ENCODE measurements at regions not wholly inside any gene's neighbourhood (a gene's known extent, or its start where the extent isn't known, plus 50 kb on each side); places are given as distances from the start of the nearest gene placed in this dataset.
"Not testable (repeated sequence)": the region's sequence is repeated elsewhere in the genome, so short reads cannot be mapped to it uniquely, and the experiment has no call there.

GRCh38 chr20:22691369-22692118, 107.2 kb upstream of the FOXA2 start:
- peak; percentile 9 for DNase-seq

- no peak for DNase-seq
Measured at GRCh38 chr20:22692119-22692475, 107.7 kb upstream of the FOXA2 start.

GRCh38 chr20:22692620-22693019, 108.2 kb upstream of the FOXA2 start:
- not testable (repeated sequence) for DNase-seq

- DNase-seq, result no peak
Measured at GRCh38 chr20:22696759-22697158, 112.4 kb upstream of the FOXA2 start.

GRCh38 chr20:22698259-22698842, 114.0 kb upstream of the FOXA2 start:
- DNase-seq, result no peak

GRCh38 chr20:22699396-22699795, 115.0 kb upstream of the FOXA2 start:
- no peak for DNase-seq

GRCh38 chr20:22700367-22700766, 116.0 kb upstream of the FOXA2 start:
- DNase-seq, result no peak

GRCh38 chr20:22701679-22702308, 117.4 kb upstream of the FOXA2 start:
- no peak for DNase-seq

GRCh38 chr20:22703843-22704242, 119.5 kb upstream of the FOXA2 start:
- DNase-seq, result no peak

- DNase-seq, result no peak
Measured at GRCh38 chr20:22711971-22712755, 127.8 kb upstream of the FOXA2 start.

- no peak for DNase-seq
Measured at GRCh38 chr20:22716821-22717351, 132.5 kb upstream of the FOXA2 start.

GRCh38 chr20:22717466-22717865, 133.1 kb upstream of the FOXA2 start:
- no peak for DNase-seq

- no peak for DNase-seq
Measured at GRCh38 chr20:22719167-22719591, 134.8 kb upstream of the FOXA2 start.

GRCh38 chr20:22720206-22720605, 135.8 kb upstream of the FOXA2 start:
- DNase-seq, result no peak

- DNase-seq, result no peak
Measured at GRCh38 chr20:22722811-22723210, 138.4 kb upstream of the FOXA2 start.

- no peak for DNase-seq
Measured at GRCh38 chr20:22723659-22724058, 139.3 kb upstream of the FOXA2 start.

GRCh38 chr20:22728146-22728745, 143.9 kb upstream of the FOXA2 start:
- DNase-seq, result no peak

- no peak for DNase-seq
Measured at GRCh38 chr20:22729180-22729579, 144.8 kb upstream of the FOXA2 start.

- no peak for DNase-seq
Measured at GRCh38 chr20:22729616-22730236, 145.4 kb upstream of the FOXA2 start.

- DNase-seq, result no peak
Measured at GRCh38 chr20:22732751-22733150, 148.4 kb upstream of the FOXA2 start.

GRCh38 chr20:22734946-22735647, 150.7 kb upstream of the FOXA2 start:
- not testable (repeated sequence) for DNase-seq

GRCh38 chr20:22740829-22741228, 156.5 kb upstream of the FOXA2 start:
- DNase-seq, result no peak
